HG02852 (cell line): ENCODE measurements at regions not wholly inside any gene's neighbourhood (a gene's known extent, or its start where the extent isn't known, plus 50 kb on each side); places are given as distances from the start of the nearest gene placed in this dataset.

ENCODE experiments used
- ATAC-seq: cut with Tn5 transposase; IDR thresholded peaks from one replicate; pipeline ENCODE4 v1.9.1; 2021; ENCODE audit warnings: mild to moderate bottlenecking, moderate library complexity; ENCODE audit not compliant: unreplicated experiment

- ATAC-seq = no peak
Measured at GRCh38 chr12:89947437-89948270, 239.0 kb upstream of the ATP2B1 start.

GRCh38 chr12:89946518-89947135, 238.0 kb upstream of the ATP2B1 start:
- ATAC-seq = no peak

GRCh38 chr12:89945123-89945522, 236.5 kb upstream of the ATP2B1 start:
- ATAC-seq = no peak

- no peak for ATAC-seq
Measured at GRCh38 chr12:89943463-89943862, 234.8 kb upstream of the ATP2B1 start.

GRCh38 chr12:89941436-89941835, 232.8 kb upstream of the ATP2B1 start:
- no peak for ATAC-seq

- ATAC-seq = no peak
Measured at GRCh38 chr12:89939522-89940215, 231.0 kb upstream of the ATP2B1 start.

- no peak for ATAC-seq
Measured at GRCh38 chr12:89936631-89937030, 228.0 kb upstream of the ATP2B1 start.

GRCh38 chr12:89935850-89936249, 227.2 kb upstream of the ATP2B1 start:
- peak; percentile 94 for ATAC-seq

- no peak for ATAC-seq
Measured at GRCh38 chr12:89933911-89934310, 225.3 kb upstream of the ATP2B1 start.

- ATAC-seq = no peak
Measured at GRCh38 chr12:89932954-89933353, 224.3 kb upstream of the ATP2B1 start.

- no peak for ATAC-seq
Measured at GRCh38 chr12:89928467-89928866, 219.8 kb upstream of the ATP2B1 start.

- peak; percentile 98 for ATAC-seq
Measured at GRCh38 chr12:89927226-89927698, 218.6 kb upstream of the ATP2B1 start.

GRCh38 chr12:89924191-89924590, 215.6 kb upstream of the ATP2B1 start:
- no peak for ATAC-seq

GRCh38 chr12:89923091-89923490, 214.5 kb upstream of the ATP2B1 start:
- ATAC-seq = no peak

GRCh38 chr12:89920866-89921265, 212.2 kb upstream of the ATP2B1 start:
- ATAC-seq = no peak

GRCh38 chr12:89919241-89919906, 210.7 kb upstream of the ATP2B1 start:
- no peak for ATAC-seq

GRCh38 chr12:89918172-89918846, 209.7 kb upstream of the ATP2B1 start:
- no peak for ATAC-seq

GRCh38 chr12:89909753-89910152, 201.1 kb upstream of the ATP2B1 start:
- ATAC-seq = no peak

- ATAC-seq = no peak
Measured at GRCh38 chr12:89907659-89908058, 199.0 kb upstream of the ATP2B1 start.

- ATAC-seq = no peak
Measured at GRCh38 chr12:89906824-89907223, 198.2 kb upstream of the ATP2B1 start.

- no peak for ATAC-seq
Measured at GRCh38 chr12:89906178-89906577, 197.5 kb upstream of the ATP2B1 start.
